ENCODE measurements at regions not wholly inside any gene's neighbourhood (a gene's known extent, or its start where the extent isn't known, plus 50 kb on each side); places are given as distances from the start of the nearest gene placed in this dataset.

DNA sequence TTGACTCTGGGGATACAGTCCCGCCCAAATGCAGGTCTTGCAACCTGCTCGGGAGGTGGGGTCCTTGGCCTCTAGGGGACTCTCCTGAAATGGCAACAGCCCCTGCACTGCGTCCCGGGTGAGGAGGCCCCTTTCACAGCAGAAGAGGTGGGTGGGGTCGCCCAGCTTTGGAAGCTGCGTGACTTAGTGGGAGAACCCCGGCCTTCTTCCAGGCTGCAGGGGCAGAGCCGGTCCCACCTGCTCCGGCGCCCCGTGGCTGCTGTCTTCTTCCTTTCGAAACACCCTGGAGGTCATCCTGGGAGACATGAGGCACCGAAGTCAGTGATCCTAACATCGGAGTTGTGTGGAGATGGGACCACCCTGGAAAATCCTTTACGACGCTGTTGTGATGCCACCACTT, 103.7 kb upstream of the ADRA2C start:
- TF ChIP-seq, protein P1, sequence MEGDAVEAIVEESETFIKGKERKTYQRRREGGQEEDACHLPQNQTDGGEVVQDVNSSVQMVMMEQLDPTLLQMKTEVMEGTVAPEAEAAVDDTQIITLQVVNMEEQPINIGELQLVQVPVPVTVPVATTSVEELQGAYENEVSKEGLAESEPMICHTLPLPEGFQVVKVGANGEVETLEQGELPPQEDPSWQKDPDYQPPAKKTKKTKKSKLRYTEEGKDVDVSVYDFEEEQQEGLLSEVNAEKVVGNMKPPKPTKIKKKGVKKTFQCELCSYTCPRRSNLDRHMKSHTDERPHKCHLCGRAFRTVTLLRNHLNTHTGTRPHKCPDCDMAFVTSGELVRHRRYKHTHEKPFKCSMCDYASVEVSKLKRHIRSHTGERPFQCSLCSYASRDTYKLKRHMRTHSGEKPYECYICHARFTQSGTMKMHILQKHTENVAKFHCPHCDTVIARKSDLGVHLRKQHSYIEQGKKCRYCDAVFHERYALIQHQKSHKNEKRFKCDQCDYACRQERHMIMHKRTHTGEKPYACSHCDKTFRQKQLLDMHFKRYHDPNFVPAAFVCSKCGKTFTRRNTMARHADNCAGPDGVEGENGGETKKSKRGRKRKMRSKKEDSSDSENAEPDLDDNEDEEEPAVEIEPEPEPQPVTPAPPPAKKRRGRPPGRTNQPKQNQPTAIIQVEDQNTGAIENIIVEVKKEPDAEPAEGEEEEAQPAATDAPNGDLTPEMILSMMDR (IDR thresholded peaks at IDR 0.05) = no peak
- no peak for TF ChIP-seq POLR2AphosphoS5 (IDR thresholded peaks at IDR 0.05)

All from stomach (tissue), 4 donors.